TTC549 (cell line): ENCODE measurements at regions not wholly inside any gene's neighbourhood (a gene's known extent, or its start where the extent isn't known, plus 50 kb on each side); places are given as distances from the start of the nearest gene placed in this dataset.

ENCODE experiments used
- FAIRE-seq: peaks from 2 replicates; lab custom pipeline; 2012; peaks lifted over from hg19 to GRCh38; lab: Jason Lieb, UNC

- FAIRE-seq, result no peak
Observed at GRCh38 chr1:50358962-50359361, 64.3 kb downstream of the DMRTA2 start.

DNA sequence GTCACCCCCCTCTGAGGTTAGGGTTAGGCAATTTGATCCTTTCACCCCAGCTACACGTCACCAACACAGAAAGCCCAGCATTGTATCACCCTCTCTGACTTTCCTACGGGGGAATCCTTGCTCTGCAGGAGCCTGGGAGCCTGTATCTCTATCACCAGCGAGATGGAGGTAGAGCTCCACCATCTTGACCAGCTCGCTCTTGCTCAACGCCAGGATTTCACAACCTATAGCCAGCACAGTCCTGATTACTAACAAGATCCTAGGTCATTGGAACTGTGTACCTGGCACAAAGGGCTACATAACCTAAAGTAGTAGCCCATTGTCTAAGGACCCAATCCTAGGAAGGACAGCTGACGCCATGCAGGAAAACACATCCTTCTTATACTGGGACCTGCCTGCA, 66.1 kb downstream of the DMRTA2 start:
- no peak for FAIRE-seq

GRCh38 chr1:50354813-50355212, 68.4 kb downstream of the DMRTA2 start:
- no peak for FAIRE-seq

DNA sequence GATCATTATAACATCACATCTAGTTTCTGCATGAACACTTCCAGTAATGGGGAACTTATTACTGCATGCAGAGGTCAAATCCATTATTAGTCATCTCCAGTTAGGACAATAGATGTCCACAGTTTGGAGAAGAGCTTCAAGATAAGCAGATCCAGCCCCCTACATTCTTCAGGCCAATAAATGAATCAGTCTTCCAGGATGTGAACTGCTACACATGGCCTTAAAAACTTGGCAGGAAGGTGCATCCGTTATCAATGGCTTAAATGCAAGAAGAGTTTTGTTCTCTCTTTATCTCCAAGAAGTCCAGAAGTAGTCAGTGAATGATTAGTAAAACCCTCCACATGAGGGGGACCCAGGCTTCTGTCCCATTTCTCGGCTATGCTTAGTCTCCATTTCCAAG, 70.8 kb downstream of the DMRTA2 start:
- no peak for FAIRE-seq

GRCh38 chr1:50350868-50351267, 72.4 kb downstream of the DMRTA2 start:
- FAIRE-seq, result no peak

- no peak for FAIRE-seq
Observed at GRCh38 chr1:50350421-50350820, 72.8 kb downstream of the DMRTA2 start.

DNA sequence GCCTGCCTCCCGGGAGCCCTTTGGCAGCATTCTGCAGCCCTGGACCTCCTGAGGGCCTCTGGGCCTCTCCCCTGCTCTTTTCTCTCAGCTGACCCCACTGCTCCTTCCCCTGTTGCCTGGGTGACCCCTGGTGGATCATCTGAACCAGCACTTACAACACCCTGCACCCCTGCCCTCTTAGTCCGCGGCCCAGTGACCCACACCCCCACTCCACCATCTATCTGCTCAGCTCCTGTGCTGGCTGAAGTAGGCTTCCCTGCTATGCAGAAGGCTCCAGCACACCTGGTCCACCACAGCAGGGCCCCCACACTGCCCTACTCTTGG, 74.0 kb downstream of the DMRTA2 start:
- FAIRE-seq, result no peak

- peak; percentile 5 for FAIRE-seq
Observed at GRCh38 chr1:50348449-50349241, 74.6 kb downstream of the DMRTA2 start.

DNA sequence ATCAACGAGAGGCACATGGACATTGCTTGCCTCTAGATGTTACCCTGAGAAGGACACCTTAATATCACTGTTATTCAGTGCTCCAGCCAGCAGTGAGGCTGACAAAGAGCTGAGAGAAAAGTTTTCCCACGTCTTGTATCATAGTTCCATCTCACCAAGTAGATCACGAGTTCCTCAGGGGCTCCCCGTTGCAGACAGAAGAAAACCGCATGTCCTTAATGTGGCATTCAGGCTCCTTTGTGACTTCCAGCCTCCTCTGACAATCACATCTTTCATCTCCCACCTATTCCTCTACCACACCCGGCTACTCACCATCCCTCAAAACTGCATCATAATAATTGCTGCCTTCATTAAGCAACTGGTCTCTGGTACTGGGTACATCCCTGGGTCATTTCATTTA, 75.3 kb downstream of the DMRTA2 start:
- FAIRE-seq, result no peak

GRCh38 chr1:50346621-50347020, 76.6 kb downstream of the DMRTA2 start:
- FAIRE-seq, result no peak

DNA sequence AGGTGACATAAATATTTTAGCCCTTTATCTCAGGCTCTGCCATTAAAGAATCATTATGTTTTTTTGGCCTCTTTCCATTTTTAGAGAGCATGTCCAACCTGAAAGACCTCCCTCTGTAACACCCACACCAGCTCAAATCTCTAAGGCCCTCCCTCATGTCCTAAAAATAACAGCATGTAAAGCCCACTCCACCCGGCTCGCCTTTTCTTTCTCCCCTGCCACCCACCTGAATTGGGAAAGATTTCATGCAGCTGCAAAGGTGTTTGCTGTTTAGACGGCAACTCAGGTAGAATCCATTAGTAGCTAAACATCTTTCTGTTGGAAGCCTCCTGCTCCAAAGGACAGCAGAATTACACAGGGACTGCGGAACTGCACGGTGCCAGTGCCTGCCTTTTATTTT, 79.9 kb downstream of the DMRTA2 start:
- FAIRE-seq, result no peak

- FAIRE-seq, result no peak
Observed at GRCh38 chr1:50342525-50342924, 80.7 kb downstream of the DMRTA2 start.

DNA sequence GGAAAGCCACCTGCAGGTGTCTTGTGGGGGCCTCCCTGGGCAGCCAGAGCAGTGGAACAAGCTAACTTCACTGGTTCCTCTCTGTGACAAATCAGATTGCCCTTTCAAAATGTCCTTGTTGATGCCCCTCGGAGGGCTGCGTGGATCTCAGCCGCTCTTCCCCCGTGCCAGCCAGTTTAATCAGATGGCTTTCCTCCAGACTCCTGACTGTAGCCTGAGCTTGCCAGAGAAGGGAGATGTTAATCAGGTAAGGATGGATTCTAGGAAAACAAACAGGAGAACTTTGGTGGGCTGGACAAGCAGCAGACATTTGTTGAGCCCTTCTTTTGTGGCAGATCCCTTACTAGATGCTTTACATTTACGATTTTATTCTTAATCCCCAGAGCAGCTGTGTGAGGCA, 88.2 kb downstream of the DMRTA2 start:
- no peak for FAIRE-seq

GRCh38 chr1:50333595-50333974, 89.7 kb downstream of the DMRTA2 start:
- FAIRE-seq, result no peak

DNA sequence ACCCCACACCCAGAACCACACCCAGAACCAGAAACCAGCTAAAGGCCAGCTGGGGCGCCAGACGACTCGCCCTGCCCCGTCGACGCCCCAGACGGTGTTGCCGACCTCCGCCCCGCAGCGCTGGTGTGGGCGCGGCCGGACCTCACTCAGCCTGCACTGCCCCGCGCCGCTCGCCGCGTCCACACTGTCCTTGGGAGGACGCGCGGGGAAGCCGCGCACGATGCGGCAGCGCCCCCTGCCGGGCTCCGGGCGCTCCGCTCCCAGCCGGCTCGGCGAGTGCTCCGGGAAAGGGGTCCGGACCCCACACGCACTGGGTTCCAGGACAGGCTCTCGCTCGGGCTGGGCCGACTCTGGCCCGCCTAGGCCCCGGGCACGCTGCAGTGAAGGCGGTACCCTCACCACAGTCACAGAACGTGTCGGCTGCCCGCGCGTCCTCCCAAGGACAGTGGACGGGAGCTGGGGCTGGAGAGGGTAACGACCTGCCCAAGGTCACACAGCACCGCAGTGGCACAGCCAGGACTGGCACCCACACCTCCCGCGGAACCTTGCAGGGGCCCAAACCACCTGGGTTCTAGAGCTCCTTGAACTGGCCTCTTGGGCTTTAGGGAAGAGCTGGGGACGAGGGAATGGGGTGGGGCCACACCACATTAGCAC, 90.2 kb downstream of the DMRTA2 start:
- FAIRE-seq, result no peak

GRCh38 chr1:50329332-50329932, 93.8 kb downstream of the DMRTA2 start:
- no peak for FAIRE-seq

DNA sequence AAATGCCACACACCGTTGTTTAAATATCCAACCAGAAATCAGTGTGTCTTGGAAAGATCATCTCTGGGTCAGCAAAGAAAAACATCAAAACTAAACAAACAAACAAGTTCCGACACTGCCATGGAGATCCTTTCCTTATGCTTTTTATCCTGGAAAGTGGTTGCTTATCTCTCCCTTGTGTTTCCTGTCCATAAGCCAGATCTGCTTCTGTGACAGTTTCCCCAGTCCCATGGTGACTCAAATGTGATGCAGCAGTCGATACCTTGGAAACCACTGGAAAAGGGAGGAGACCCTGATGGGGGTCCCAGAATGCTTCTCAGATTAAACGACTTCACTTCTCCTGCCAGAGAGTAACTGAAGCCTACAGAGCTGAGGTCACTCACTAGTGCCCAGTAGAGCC, 94.7 kb downstream of the DMRTA2 start:
- no peak for FAIRE-seq

GRCh38 chr1:50326026-50326425, 97.2 kb downstream of the DMRTA2 start:
- no peak for FAIRE-seq

GRCh38 chr1:50322579-50322978, 100.7 kb downstream of the DMRTA2 start:
- FAIRE-seq, result no peak

GRCh38 chr1:50318428-50318827, 104.8 kb downstream of the DMRTA2 start:
- FAIRE-seq, result no peak

GRCh38 chr1:50308878-50309277, 114.4 kb downstream of the DMRTA2 start:
- FAIRE-seq, result no peak

DNA sequence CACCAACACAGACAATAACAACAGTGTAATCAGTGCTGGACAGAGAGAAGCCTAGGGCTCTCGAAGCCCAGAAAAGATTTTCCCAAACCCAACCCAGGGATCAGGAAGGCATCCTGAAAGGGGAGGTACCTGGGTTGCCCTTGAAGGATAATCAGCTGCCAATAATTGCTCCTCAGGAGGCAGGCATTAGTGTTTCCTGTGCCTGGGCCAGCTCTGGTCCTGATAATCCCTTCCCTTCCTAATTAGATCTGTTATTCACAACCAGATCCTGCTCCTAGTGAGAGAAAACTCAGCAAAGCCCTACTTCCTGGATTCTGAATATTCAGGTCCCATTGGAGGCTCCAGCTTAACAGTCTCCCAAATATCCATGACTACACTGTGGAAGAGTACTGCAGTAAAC, 117.4 kb downstream of the DMRTA2 start:
- no peak for FAIRE-seq

DNA sequence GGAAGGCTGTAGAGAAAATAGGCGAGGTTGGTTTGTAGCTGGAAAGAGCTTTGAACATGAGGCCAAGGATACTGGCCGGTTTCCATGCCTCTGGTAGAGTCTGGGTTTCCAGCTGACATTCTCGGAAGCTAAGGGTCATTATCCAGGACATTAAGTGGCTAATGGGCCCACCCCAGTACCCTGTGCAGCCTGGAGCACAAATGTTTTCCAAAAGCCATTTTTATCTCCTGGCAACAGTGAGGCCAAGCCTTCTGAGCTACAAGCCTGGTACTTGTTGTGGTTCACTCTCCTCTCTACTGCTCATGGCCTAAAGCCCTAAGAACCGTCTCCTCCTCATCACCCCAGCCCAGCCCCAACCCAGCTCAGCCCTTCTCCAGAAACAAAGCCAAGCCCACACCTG, 122.9 kb downstream of the DMRTA2 start:
- no peak for FAIRE-seq

GRCh38 chr1:50295566-50295965, 127.7 kb downstream of the DMRTA2 start:
- FAIRE-seq, result no peak
